Glutamatergic neuron (in vitro differentiated cells): ENCODE measurements at regions not wholly inside any gene's neighbourhood (a gene's known extent, or its start where the extent isn't known, plus 50 kb on each side); places are given as distances from the start of the nearest gene placed in this dataset.

Experiments used
- DNase-seq: peaks from one replicate; pipeline ENCODE4 v3.0.0; 2022
- H3K27ac Mint-ChIP-seq: one replicate; pipeline ENCODE4 v1.8.0; 2020; ENCODE audit warnings: mild to moderate bottlenecking, mixed read lengths, inconsistent platforms; ENCODE audit not compliant: unreplicated experiment
- H3K27me3 Mint-ChIP-seq: one replicate; pipeline ENCODE4 v1.8.0; 2020; ENCODE audit warnings: mild to moderate bottlenecking, moderate library complexity, mixed read lengths, inconsistent platforms; ENCODE audit not compliant: unreplicated experiment
- H3K36me3 Mint-ChIP-seq: one replicate; pipeline ENCODE4 v1.8.0; 2020; ENCODE audit warnings: mild to moderate bottlenecking, mixed read lengths, inconsistent platforms; ENCODE audit not compliant: unreplicated experiment
- H3K4me1 Mint-ChIP-seq: one replicate; pipeline ENCODE4 v1.8.0; 2020; ENCODE audit warnings: mild to moderate bottlenecking, low read depth, mixed read lengths, inconsistent platforms; ENCODE audit not compliant: unreplicated experiment
- H3K4me3 Mint-ChIP-seq: one replicate; pipeline ENCODE4 v1.8.0; 2020; ENCODE audit warnings: mild to moderate bottlenecking, mixed read lengths, inconsistent platforms; ENCODE audit not compliant: unreplicated experiment
- H3K9me3 Mint-ChIP-seq: one replicate; pipeline ENCODE4 v1.8.0; 2020; ENCODE audit warnings: mild to moderate bottlenecking, moderate library complexity, mixed read lengths, inconsistent platforms; ENCODE audit not compliant: unreplicated experiment
- CTCF ChIP-seq: fragments of 200-600 bp; sonication (generic); IDR thresholded peaks from one replicate; pipeline ENCODE4 v1.5.0; 2021; ENCODE audit not compliant: partially characterized antibody, unreplicated experiment

GRCh38 chr7:46658281-46658680 lies 737.2 kb upstream of the IGFBP3 start:
- Mint-ChIP-seq H3K9me3 (no peaks in the 10 kb centered on the region), H3K4me3 (no peak overlapping the region), H3K4me1 (no peaks in the 10 kb centered on the region), H3K27me3 (no peaks in the 10 kb centered on the region), H3K27ac (no peak overlapping the region), H3K36me3 (no peaks in the 10 kb centered on the region)
- no peak for DNase-seq
- TF ChIP-seq CTCF: no peak

GRCh38 chr7:46654546-46655443 lies 733.7 kb upstream of the IGFBP3 start:
- DNase-seq: no peak
- no peak overlapping the region for H3K27ac Mint-ChIP-seq
- H3K9me3 Mint-ChIP-seq: no peaks in the 10 kb centered on the region
- no peaks in the 10 kb centered on the region for H3K4me1 Mint-ChIP-seq
- no peaks in the 10 kb centered on the region for H3K36me3 Mint-ChIP-seq
- peak; percentile 14 for TF ChIP-seq CTCF
- no peaks in the 10 kb centered on the region for H3K27me3 Mint-ChIP-seq
- no peak overlapping the region for H3K4me3 Mint-ChIP-seq

DNA sequence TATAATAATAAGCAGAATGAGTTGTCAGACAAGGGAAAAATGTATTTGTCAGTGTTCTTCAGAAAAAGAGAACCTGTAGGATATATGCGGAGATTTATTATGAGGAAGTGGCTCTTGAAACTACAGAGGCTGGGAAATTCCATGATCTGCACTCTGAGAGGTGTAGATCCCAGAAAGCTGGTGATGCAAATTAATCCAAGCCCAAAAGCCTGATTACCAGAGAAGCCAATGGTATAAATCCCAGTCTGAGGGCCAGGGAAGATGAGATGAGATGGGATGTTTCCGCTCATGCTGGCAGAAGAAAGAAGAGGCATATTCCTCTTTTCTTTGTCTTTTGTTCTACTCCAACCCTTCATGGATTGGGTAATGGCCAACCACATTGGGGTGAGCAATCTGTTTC lies 732.8 kb upstream of the IGFBP3 start:
- Mint-ChIP-seq H3K36me3 (no peaks in the 10 kb centered on the region), H3K27ac (no peak overlapping the region), H3K4me3 (no peak overlapping the region), H3K9me3 (no peaks in the 10 kb centered on the region), H3K27me3 (no peaks in the 10 kb centered on the region), H3K4me1 (no peaks in the 10 kb centered on the region)
- DNase-seq: no peak
- TF ChIP-seq CTCF: no peak

- Mint-ChIP-seq H3K4me3 (no peak overlapping the region), H3K27ac (no peak overlapping the region), H3K4me1 (no peaks in the 10 kb centered on the region), H3K9me3 (no peaks in the 10 kb centered on the region), H3K36me3 (peaks cover 1% of the 10 kb centered on the region), H3K27me3 (no peaks in the 10 kb centered on the region)
- no peak for DNase-seq
- no peak for TF ChIP-seq CTCF
Observed at GRCh38 chr7:46652317-46652716, 731.2 kb upstream of the IGFBP3 start.

DNA sequence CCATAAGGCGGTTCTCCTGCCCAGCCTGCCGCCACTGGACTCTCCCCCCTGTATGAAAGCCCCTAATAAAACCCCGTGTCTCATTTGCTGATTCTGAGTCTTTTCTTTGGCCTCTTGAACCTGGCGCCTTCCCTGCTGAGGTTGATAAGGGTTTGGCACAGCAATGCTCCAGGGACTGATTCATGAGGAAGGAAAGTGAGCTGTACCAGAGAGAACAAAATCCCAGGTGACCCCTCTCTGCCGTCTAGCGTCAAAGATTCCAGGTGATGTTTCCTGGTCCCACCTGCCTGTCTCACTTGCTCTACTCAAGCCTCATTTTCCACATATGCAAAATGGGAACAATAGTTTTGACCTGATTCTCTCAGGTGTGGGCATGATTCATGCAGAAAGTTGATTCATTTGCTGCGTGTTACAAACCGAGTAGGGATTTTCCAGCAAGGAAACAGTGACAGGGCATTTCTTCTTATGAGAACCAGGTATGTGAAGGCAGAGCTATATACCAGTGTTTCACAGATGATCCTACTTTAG lies 730.6 kb upstream of the IGFBP3 start:
- Mint-ChIP-seq H3K36me3 (peaks cover 5% of the 10 kb centered on the region), H3K4me3 (no peak overlapping the region), H3K9me3 (no peaks in the 10 kb centered on the region), H3K27me3 (no peaks in the 10 kb centered on the region), H3K27ac (no peak overlapping the region), H3K4me1 (no peaks in the 10 kb centered on the region)
- no peak for TF ChIP-seq CTCF
- no peak for DNase-seq
